ENCODE measurements at regions not wholly inside any gene's neighbourhood (a gene's known extent, or its start where the extent isn't known, plus 50 kb on each side); places are given as distances from the start of the nearest gene placed in this dataset.

GRCh38 chr2:52345676-52346075, 1313.7 kb upstream of the NRXN1 start (continued):
- no peak for TF ChIP-seq ZNF592 (IDR thresholded peaks at IDR 0.05)
- TF ChIP-seq, protein P1, sequence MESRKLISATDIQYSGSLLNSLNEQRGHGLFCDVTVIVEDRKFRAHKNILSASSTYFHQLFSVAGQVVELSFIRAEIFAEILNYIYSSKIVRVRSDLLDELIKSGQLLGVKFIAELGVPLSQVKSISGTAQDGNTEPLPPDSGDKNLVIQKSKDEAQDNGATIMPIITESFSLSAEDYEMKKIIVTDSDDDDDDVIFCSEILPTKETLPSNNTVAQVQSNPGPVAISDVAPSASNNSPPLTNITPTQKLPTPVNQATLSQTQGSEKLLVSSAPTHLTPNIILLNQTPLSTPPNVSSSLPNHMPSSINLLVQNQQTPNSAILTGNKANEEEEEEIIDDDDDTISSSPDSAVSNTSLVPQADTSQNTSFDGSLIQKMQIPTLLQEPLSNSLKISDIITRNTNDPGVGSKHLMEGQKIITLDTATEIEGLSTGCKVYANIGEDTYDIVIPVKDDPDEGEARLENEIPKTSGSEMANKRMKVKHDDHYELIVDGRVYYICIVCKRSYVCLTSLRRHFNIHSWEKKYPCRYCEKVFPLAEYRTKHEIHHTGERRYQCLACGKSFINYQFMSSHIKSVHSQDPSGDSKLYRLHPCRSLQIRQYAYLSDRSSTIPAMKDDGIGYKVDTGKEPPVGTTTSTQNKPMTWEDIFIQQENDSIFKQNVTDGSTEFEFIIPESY (IDR thresholded peaks at IDR 0.05): no peak

DNA sequence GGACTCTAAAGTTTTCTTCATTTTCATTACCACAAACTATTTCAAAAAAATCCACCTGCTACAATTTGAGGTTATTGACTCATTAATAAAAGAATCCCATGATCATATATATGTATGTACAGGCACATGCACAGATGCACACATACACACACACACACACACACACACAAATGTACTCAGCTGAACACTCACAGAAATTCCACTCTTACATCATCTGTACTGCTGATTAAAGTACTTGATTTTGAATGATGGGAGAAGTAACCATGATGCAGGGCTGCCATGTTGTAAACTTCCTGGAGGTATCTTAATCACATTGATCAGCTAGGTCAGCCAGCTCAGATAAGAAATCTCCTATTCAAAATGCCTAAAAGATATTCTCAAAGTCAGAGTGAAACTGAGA, 1313.2 kb upstream of the NRXN1 start:
- in situ Hi-C loops (cut with MboI) (no loop called here), intact Hi-C loops (cut with micrococcal nuclease; ENCODE audit: unreplicated experiment) (no loop called here)
- Histone ChIP-seq H3K9me3 (replicated peaks; ENCODE audit: control insufficient read depth, insufficient read depth, low read length) (no peaks in the 10 kb centered on the region), H2AFZ (ENCODE audit: control insufficient read depth, low read depth, low read length) (no peak overlapping the region), H3K4me1 (ENCODE audit: control insufficient read depth, insufficient read depth, low read length) (no peaks in the 10 kb centered on the region), H3K36me3 (ENCODE audit: control insufficient read depth in 2 of 2, insufficient read depth in 2 of 2, low read length in 1 of 2) (no peaks in the 10 kb centered on the region), H3K9ac (ENCODE audit: control insufficient read depth, insufficient read depth, low read length) (no peak overlapping the region), H3K79me2 (ENCODE audit: control insufficient read depth, insufficient read depth, low read length) (no peaks in the 10 kb centered on the region), H4K20me1 (ENCODE audit: control insufficient read depth, insufficient read depth) (no peaks in the 10 kb centered on the region), H3K4me3 (no peak overlapping the region), H3K4me2 (ENCODE audit: control insufficient read depth, insufficient read depth) (no peak overlapping the region), H3K27me3 (replicated peaks in 1 of 2; ENCODE audit: control insufficient read depth in 2 of 2, insufficient read depth in 2 of 2, low read length in 1 of 2) (no peaks in the 10 kb centered on the region), H3K27ac (ENCODE audit: control insufficient read depth, insufficient read depth) (no peak overlapping the region)
- ChIA-PET SMC1A (ENCODE audit: uncharacterized antibody, unreplicated experiment) (interaction anchor here (0.6 kb wide), 1 partner anchor 34 kb away, joined by 5 read pairs; no protein-coding TSS in a partner anchor), RAD21 (ENCODE audit: unreplicated experiment) (no interaction called here), POLR2A (no interaction called here), CTCF (no interaction called here)
- FAIRE-seq (no peak), DNase-seq (ENCODE audit: low read depth, low spot score) (no peak), ATAC-seq (no peak)
- no TSS peak for BruUV-seq (replicated peaks)
- TF ChIP-seq PAX8 (IDR thresholded peaks at IDR 0.05) (no peak), SUPT20H (IDR thresholded peaks at IDR 0.05; ENCODE audit: borderline replicate concordance, control insufficient read depth, low read depth, low read length) (no peak), ZNF274 (IDR thresholded peaks at IDR 0.05; ENCODE audit: insufficient read depth, insufficient read length) (no peak), BRCA1 (IDR thresholded peaks at IDR 0.05; ENCODE audit: low read depth, low read length) (no peak), ATF3 (IDR thresholded peaks at IDR 0.05; ENCODE audit: borderline replicate concordance, extremely low read depth, low read depth, low read length) (no peak), SMARCA5 (IDR thresholded peaks at IDR 0.05) (no peak), ZNF592 (IDR thresholded peaks at IDR 0.05) (no peak), SMAD5 (IDR thresholded peaks at IDR 0.05; ENCODE audit: low read depth) (no peak), POU2F2 (IDR thresholded peaks at IDR 0.05; ENCODE audit: borderline replicate concordance, low read depth, low read length) (no peak), RFX5 (IDR thresholded peaks at IDR 0.05; ENCODE audit: low read depth, low read length) (no peak), NR2F1 (conservative IDR thresholded peaks at IDR 0.05) (no peak), MEF2A (IDR thresholded peaks at IDR 0.05; ENCODE audit: insufficient read depth, low read depth, low read length) (no peak)
